OCI-LY7 (cell line): ENCODE measurements at regions not wholly inside any gene's neighbourhood (a gene's known extent, or its start where the extent isn't known, plus 50 kb on each side); places are given as distances from the start of the nearest gene placed in this dataset.

Experiments
- BruUV-seq: library from RNA; stranded (reverse); fragments of 400-500 nt; replicated peaks from 2 replicates; lab custom pipeline; 2021; lab: Mats Ljungman, UMichigan
- CTCF ChIA-PET: fragments of 300-600 bp; sonication (Branson Sonifier 250); formaldehyde crosslinking; loops from one replicate; lab custom pipeline; 2022; ENCODE audit warnings: antibody characterized with exemption; ENCODE audit not compliant: unreplicated experiment; lab: Charles Lee
- POLR2A ChIA-PET: fragments of 300-600 bp; sonication (Branson Sonifier 250); formaldehyde crosslinking; loops from one replicate; lab custom pipeline; 2022; ENCODE audit warnings: antibody characterized with exemption; lab: Charles Lee
- DNase-seq: peaks from one replicate; pipeline ENCODE4 v3.0.0-alpha.2; 2015; ENCODE audit warnings: low spot score
- H2AFZ ChIP-seq: fragments of 200-600 bp; sonication (generic), shearing (Covaris generic); 2 replicates; pipeline ENCODE4 v1.6.1; 2014; ENCODE audit warnings: mild to moderate bottlenecking, antibody characterized with exemption, low read length, moderate library complexity
- H3K27ac ChIP-seq: fragments of 200-600 bp; sonication (generic); 2 replicates; pipeline ENCODE4 v1.5.1; 2014; ENCODE audit warnings: mixed run types, low read depth, mild to moderate bottlenecking, moderate library complexity, low read length, inconsistent platforms; ENCODE audit not compliant: poor library complexity, severe bottlenecking
- H3K36me3 ChIP-seq: fragments of 200-600 bp; sonication (generic); 2 replicates; pipeline ENCODE4 v1.6.1; 2014; ENCODE audit warnings: mild to moderate bottlenecking, antibody characterized with exemption, low read length, moderate library complexity, mixed read lengths; ENCODE audit not compliant: insufficient read depth
- H3K4me1 ChIP-seq: fragments of 200-600 bp; sonication (generic); 2 replicates; pipeline ENCODE4 v1.5.1; 2014; ENCODE audit warnings: mild to moderate bottlenecking, low read length; ENCODE audit not compliant: insufficient read depth, poor library complexity, severe bottlenecking
- H3K4me2 ChIP-seq: fragments of 200-600 bp; sonication (generic); 2 replicates; pipeline ENCODE4 v1.6.1; 2014; ENCODE audit warnings: mild to moderate bottlenecking, low read length
- H3K4me3 ChIP-seq: fragments of 200-600 bp; sonication (generic); 2 replicates; pipeline ENCODE4 v1.5.1; 2014; ENCODE audit warnings: mild to moderate bottlenecking, low read depth, low read length; ENCODE audit not compliant: poor library complexity, severe bottlenecking
- H3K79me2 ChIP-seq: fragments of 200-600 bp; sonication (generic); 2 replicates; pipeline ENCODE4 v1.6.1; 2016; ENCODE audit warnings: low read depth, mild to moderate bottlenecking, low read length, moderate library complexity, mixed read lengths; ENCODE audit not compliant: insufficient read depth
- H3K9me2 ChIP-seq: fragments of 200-600 bp; sonication (generic); 2 replicates; pipeline ENCODE4 v1.6.1; 2016; ENCODE audit warnings: mild to moderate bottlenecking, low read length, mixed read lengths; ENCODE audit not compliant: insufficient read depth
- H3K9me3 ChIP-seq: fragments of 200-600 bp; sonication (generic); 2 replicates; pipeline ENCODE4 v1.6.1; 2014; ENCODE audit warnings: mild to moderate bottlenecking, mixed run types, low read length, mixed read lengths
- H4K20me1 ChIP-seq: fragments of 200-600 bp; sonication (generic); 2 replicates; pipeline ENCODE4 v1.6.1; 2014; ENCODE audit warnings: mild to moderate bottlenecking, antibody characterized with exemption, low read length, moderate library complexity, mixed read lengths; ENCODE audit not compliant: insufficient read depth
- EZH2phosphoT487 ChIP-seq: fragments of 200-600 bp; sonication (generic); IDR thresholded peaks from 2 replicates; pipeline ENCODE4 v1.6.1; 2018; ENCODE audit warnings: low read depth, borderline replicate concordance, mild to moderate bottlenecking, mixed run types, antibody characterized with exemption, low read length, moderate library complexity, mixed read lengths
- intact Hi-C: fragments of 100-400 bp; cut with micrococcal nuclease; formaldehyde crosslinking; loops from one replicate; pipeline ENCODE4 v1.10.0; 2022; ENCODE audit not compliant: unreplicated experiment
- TF ChIP-seq, protein P1 (sequence below): fragments of 200-600 bp; sonication (generic); conservative IDR thresholded peaks from 2 replicates; pipeline ENCODE4 v1.5.1; 2014; ENCODE audit warnings: mild to moderate bottlenecking, antibody characterized with exemption, low read length, moderate library complexity, mixed read lengths

DNA sequence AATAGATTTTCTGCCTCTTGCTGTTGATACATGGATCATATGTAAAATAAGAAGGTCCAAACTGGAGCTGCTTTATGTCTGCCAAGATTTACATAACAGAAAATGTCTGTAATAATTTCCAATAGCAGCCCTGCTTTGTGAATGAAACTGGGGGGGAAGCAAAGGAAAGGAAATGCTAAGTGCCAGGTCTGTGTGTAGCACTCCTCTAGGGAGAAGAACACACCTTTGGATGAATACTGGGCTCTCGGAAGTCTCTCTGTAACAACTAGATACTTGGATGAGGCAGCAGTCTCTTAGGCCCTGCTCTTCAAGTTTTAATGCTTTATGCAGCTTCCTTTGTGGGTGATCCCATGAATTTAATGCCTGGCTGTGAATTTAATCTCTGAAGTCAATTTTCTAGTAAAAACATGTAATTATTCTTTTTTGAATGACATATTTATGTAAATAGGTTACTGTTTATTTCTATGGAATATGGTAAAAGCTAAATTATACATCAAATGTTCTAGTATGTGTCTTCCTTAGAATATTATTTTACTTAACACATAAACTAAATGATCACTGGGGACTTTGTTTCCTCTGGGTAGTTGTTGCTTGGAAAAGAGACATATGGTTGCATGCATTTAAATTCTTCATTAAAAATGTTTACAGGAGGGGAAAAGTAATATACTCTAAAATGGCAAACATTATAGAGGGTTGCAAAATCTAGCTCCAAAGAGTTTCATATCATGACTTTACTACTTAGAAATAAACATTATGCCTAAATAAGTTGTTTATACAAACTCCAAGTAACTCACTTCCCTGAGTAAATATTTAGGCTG, 336.6 kb upstream of the CWC22 start:
- peaks cover 4% of the 10 kb centered on the region for H3K4me1 ChIP-seq

DNA sequence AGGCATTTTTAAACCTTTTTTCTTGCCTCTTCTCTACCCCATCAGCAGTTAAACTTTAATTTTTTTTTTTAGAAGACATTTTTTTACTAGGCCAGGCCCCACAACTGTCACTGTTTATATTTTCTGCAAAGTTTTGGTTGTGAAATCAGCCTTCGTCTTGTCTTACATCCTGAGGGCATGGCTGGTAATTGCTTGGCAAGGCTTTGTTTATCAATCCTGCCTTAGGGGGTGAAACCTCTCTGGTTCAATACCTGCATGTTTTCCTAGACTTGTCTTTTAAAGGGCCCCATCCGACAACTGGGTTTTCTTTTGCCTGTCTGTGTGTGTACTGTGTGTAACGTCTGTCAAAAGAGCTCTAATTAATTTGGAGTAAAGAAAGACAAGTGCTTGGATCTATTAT, 330.0 kb upstream of the CWC22 start:
- H3K9me3 ChIP-seq, result peaks cover 38% of the 10 kb centered on the region
- ChIA-PET CTCF (no interaction called here), POLR2A (no interaction called here)
- no peaks in the 10 kb centered on the region for H3K9me2 ChIP-seq
- intact Hi-C loops, result no loop called here
- no peak overlapping the region for H3K4me2 ChIP-seq
- no peaks in the 10 kb centered on the region for H4K20me1 ChIP-seq
- DNase-seq, result no peak
- no peaks in the 10 kb centered on the region for H3K79me2 ChIP-seq
- no peak overlapping the region for H2AFZ ChIP-seq
- H3K4me1 ChIP-seq, result peaks cover 22% of the 10 kb centered on the region
- TF ChIP-seq EZH2phosphoT487, result no peak
- TF ChIP-seq, protein P1, sequence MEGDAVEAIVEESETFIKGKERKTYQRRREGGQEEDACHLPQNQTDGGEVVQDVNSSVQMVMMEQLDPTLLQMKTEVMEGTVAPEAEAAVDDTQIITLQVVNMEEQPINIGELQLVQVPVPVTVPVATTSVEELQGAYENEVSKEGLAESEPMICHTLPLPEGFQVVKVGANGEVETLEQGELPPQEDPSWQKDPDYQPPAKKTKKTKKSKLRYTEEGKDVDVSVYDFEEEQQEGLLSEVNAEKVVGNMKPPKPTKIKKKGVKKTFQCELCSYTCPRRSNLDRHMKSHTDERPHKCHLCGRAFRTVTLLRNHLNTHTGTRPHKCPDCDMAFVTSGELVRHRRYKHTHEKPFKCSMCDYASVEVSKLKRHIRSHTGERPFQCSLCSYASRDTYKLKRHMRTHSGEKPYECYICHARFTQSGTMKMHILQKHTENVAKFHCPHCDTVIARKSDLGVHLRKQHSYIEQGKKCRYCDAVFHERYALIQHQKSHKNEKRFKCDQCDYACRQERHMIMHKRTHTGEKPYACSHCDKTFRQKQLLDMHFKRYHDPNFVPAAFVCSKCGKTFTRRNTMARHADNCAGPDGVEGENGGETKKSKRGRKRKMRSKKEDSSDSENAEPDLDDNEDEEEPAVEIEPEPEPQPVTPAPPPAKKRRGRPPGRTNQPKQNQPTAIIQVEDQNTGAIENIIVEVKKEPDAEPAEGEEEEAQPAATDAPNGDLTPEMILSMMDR, result no peak
- H3K27ac ChIP-seq, result no peak overlapping the region
- H3K4me3 ChIP-seq, result no peak overlapping the region
- H3K36me3 ChIP-seq, result peaks cover 3% of the 10 kb centered on the region; the same call in 1 of the 2 replicates
- no TSS peak for BruUV-seq

More for the DNA sequence above, 336.6 kb upstream of the CWC22 start:
- H3K27ac ChIP-seq, result no peak overlapping the region
- H2AFZ ChIP-seq, result no peak overlapping the region
- no peaks in the 10 kb centered on the region for H3K79me2 ChIP-seq
- no peak overlapping the region for H3K4me2 ChIP-seq
- no peaks in the 10 kb centered on the region for H3K9me2 ChIP-seq
- no peaks in the 10 kb centered on the region for H4K20me1 ChIP-seq
- intact Hi-C loops, result no loop called here
- CTCF ChIA-PET, result no interaction called here
- no peak for DNase-seq
- no peak overlapping the region for H3K4me3 ChIP-seq
- no peak for TF ChIP-seq EZH2phosphoT487
- TF ChIP-seq, protein P1, result no peak
- no peaks in the 10 kb centered on the region for H3K36me3 ChIP-seq
- POLR2A ChIA-PET, result interaction anchor here (0.6 to 1.2 kb wide), 3 partner anchors 12 to 768 kb away, joined by 3 read pairs; no protein-coding TSS in a partner anchor
- 0 out of 2 replicates have a peak, but pooled peaks cover 14% of the 10 kb centered on the region for H3K9me3 ChIP-seq
- BruUV-seq, result no TSS peak

DNA sequence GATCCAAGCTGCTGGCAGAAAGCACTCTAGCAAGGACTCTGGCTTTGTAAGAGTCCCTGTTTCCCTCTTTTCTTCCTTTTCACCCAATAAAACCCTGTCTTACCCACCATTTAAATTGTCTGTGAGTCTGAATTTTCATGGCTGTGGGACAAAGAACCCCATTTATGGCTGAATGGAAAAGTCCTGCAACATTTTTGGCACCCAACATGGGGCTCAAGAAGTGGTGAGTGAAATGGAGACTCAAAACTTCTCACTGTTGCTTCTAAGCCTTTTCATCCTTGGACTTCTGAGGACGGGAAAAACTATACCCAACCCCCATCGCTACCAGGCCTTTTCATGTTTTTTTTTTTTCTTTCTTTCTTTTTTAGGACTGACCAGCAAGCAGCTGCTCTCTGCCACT, 329.5 kb upstream of the CWC22 start:
- CTCF ChIA-PET, result no interaction called here
- H3K9me2 ChIP-seq, result no peaks in the 10 kb centered on the region
- no peak overlapping the region for H2AFZ ChIP-seq
- no peak for TF ChIP-seq EZH2phosphoT487
- TF ChIP-seq, protein P1, result no peak
- no TSS peak for BruUV-seq
- POLR2A ChIA-PET, result no interaction called here
- no peak overlapping the region for H3K27ac ChIP-seq
- DNase-seq, result peak; percentile 31
- H3K9me3 ChIP-seq, result peaks cover 38% of the 10 kb centered on the region
- H3K36me3 ChIP-seq, result peaks cover 3% of the 10 kb centered on the region; the same call in 1 of the 2 replicates
- H3K79me2 ChIP-seq, result no peaks in the 10 kb centered on the region
- intact Hi-C loops, result no loop called here
- H3K4me3 ChIP-seq, result no peak overlapping the region
- peaks cover 18% of the 10 kb centered on the region for H3K4me1 ChIP-seq
- no peaks in the 10 kb centered on the region for H4K20me1 ChIP-seq
- no peak overlapping the region for H3K4me2 ChIP-seq
